GM12878 (cell line): ENCODE measurements at regions not wholly inside any gene's neighbourhood (a gene's known extent, or its start where the extent isn't known, plus 50 kb on each side); places are given as distances from the start of the nearest gene placed in this dataset.

Experiments
- ATAC-seq: fragments of 200-7000 bp; cut with Tn5 transposase; 3 replicates; pipeline ENCODE4 v1.9.1; 2020; ENCODE audit warnings: mild to moderate bottlenecking, moderate library complexity
- BruUV-seq: library from RNA; stranded (reverse); fragments of 400-500 nt; replicated peaks from 2 replicates; lab custom pipeline; 2021; lab: Mats Ljungman, UMichigan
- CTCF ChIA-PET: fragments of 300-600 bp; sonication (Branson Sonifier 250); formaldehyde crosslinking; extraction: SDS; loops from one replicate; lab custom pipeline; 2021; ENCODE audit warnings: inconsistent platforms; lab: Yijun Ruan, JAX
- POLR2A ChIA-PET: fragments of 350-600 bp; formaldehyde crosslinking; extraction: SDS; loops from one replicate; lab custom pipeline; 2021; ENCODE audit warnings: inconsistent platforms; lab: Charles Lee
- RAD21 ChIA-PET: fragments of 300-600 bp; sonication (Branson Sonifier 250); formaldehyde crosslinking; loops from one replicate; lab custom pipeline; 2023; ENCODE audit warnings: antibody characterized with exemption; ENCODE audit not compliant: unreplicated experiment; lab: Charles Lee
- SMC1A ChIA-PET: fragments of 300-600 bp; sonication (Branson Sonifier 250); formaldehyde crosslinking; loops from one replicate; lab custom pipeline; 2023; ENCODE audit not compliant: unreplicated experiment, uncharacterized antibody; lab: Charles Lee
- DNase-seq: peaks from one replicate; pipeline ENCODE4 v3.0.0-alpha.2; 2011; ENCODE audit warnings: low read depth, low spot score
- FAIRE-seq: peaks from 3 replicates; lab custom pipeline; 2011; peaks lifted over from hg19 to GRCh38; lab: Jason Lieb, UNC
- H2AFZ ChIP-seq: 2 replicates; pipeline ENCODE4 v1.6.0; 2011; ENCODE audit warnings: low read depth, low read length, control low read depth; ENCODE audit not compliant: control insufficient read depth
- H3K27ac ChIP-seq: 2 replicates; pipeline ENCODE4 v1.5.1; 2011; ENCODE audit warnings: control low read depth; ENCODE audit not compliant: control insufficient read depth, insufficient read depth
- H3K27me3 ChIP-seq, 2 experiments: replicated peaks in 1 of 2; 2 replicates each; pipeline versions ENCODE4 v1.6.0 to v1.6.1; 2011; ENCODE audit warnings: low read length in 1 of 2; ENCODE audit not compliant: control insufficient read depth in 2 of 2, insufficient read depth in 2 of 2
- H3K36me3 ChIP-seq, 2 experiments: 2 replicates each; pipeline ENCODE4 v1.5.1; 2011; ENCODE audit warnings: low read length in 1 of 2; ENCODE audit not compliant: control insufficient read depth in 2 of 2, insufficient read depth in 2 of 2
- H3K4me1 ChIP-seq: 2 replicates; pipeline ENCODE4 v1.6.1; 2011; ENCODE audit warnings: mild to moderate bottlenecking, low read length, moderate library complexity, mixed read lengths; ENCODE audit not compliant: control insufficient read depth, insufficient read depth
- H3K4me2 ChIP-seq: 2 replicates; pipeline ENCODE4 v1.6.0; 2011; ENCODE audit warnings: control low read depth; ENCODE audit not compliant: control insufficient read depth, insufficient read depth
- H3K4me3 ChIP-seq: fragments of 200-600 bp; sonication (generic); 2 replicates; pipeline ENCODE4 v1.5.1; 2016
- H3K79me2 ChIP-seq: 2 replicates; pipeline ENCODE4 v1.6.0; 2011; ENCODE audit warnings: low read length; ENCODE audit not compliant: control insufficient read depth, insufficient read depth
- H3K9ac ChIP-seq: 2 replicates; pipeline ENCODE4 v1.8.0; 2011; ENCODE audit warnings: low read length, control low read depth, mixed read lengths; ENCODE audit not compliant: control insufficient read depth, insufficient read depth
- H3K9me3 ChIP-seq: replicated peaks from 3 replicates; pipeline ENCODE4 v1.5.1; 2011; ENCODE audit warnings: mild to moderate bottlenecking, low read length; ENCODE audit not compliant: control insufficient read depth, insufficient read depth
- H4K20me1 ChIP-seq: 2 replicates; pipeline ENCODE4 v1.6.0; 2011; ENCODE audit not compliant: control insufficient read depth, insufficient read depth
- BMI1 ChIP-seq: fragments of 450-650 bp; IDR thresholded peaks from 2 replicates; pipeline ENCODE4 v1.6.1; 2016; ENCODE audit warnings: mild to moderate bottlenecking, moderate library complexity, borderline replicate concordance
- CEBPZ ChIP-seq: fragments of 150-350 bp; IDR thresholded peaks from 2 replicates; pipeline ENCODE4 v1.6.1; 2016; ENCODE audit warnings: low read depth, low read length
- CUX1 ChIP-seq: IDR thresholded peaks from 2 replicates; pipeline ENCODE4 v1.6.1; 2012; ENCODE audit warnings: improper control_type of control experiment, low read depth, low read length; ENCODE audit not compliant: insufficient replicate concordance
- GATAD2B ChIP-seq: fragments of 450-650 bp; conservative IDR thresholded peaks from 2 replicates; pipeline ENCODE4 v1.6.1; 2017; ENCODE audit warnings: low read depth, mild to moderate bottlenecking, moderate library complexity
- HSF1 ChIP-seq: fragments of 150-350 bp; IDR thresholded peaks from 2 replicates; pipeline ENCODE4 v1.6.1; 2014; ENCODE audit warnings: mild to moderate bottlenecking, low read depth, low read length
- IRF5 ChIP-seq: fragments of 450-650 bp; IDR thresholded peaks from 2 replicates; pipeline ENCODE4 v1.6.1; 2017; ENCODE audit warnings: borderline replicate concordance
- MTA3 ChIP-seq: IDR thresholded peaks from 2 replicates; pipeline ENCODE4 v1.6.1; 2012; ENCODE audit warnings: low read length, inconsistent platforms, borderline replicate concordance
- TAF1 ChIP-seq: IDR thresholded peaks from 2 replicates; pipeline ENCODE4 v1.6.1; 2011; ENCODE audit warnings: mild to moderate bottlenecking, low read depth, low read length, borderline replicate concordance
- YY1 ChIP-seq: IDR thresholded peaks from 2 replicates; pipeline ENCODE4 v1.6.1; 2011; ENCODE audit warnings: low read depth, mild to moderate bottlenecking, low read length
- ZNF622 ChIP-seq: fragments of 450-650 bp; IDR thresholded peaks from 2 replicates; pipeline ENCODE4 v1.6.1; 2017; ENCODE audit warnings: mild to moderate bottlenecking, inconsistent platforms
- WGBS: methylation state at CpG from one replicate; pipeline ENCODE4 v1.1.6; 2016; ENCODE audit warnings: low lambda C conversion rate; ENCODE audit not compliant: insufficient replicate concordance, insufficient coverage; ENCODE audit errors: missing lambda C conversion rate; 5-methylcytosine and 5-hydroxymethylcytosine counted together
- in situ Hi-C: fragments of 300-500 bp; cut with MboI; formaldehyde crosslinking; loops from 9 replicates; pipeline ENCODE4 v1.14.3; 2018; ENCODE audit warnings: mixed read lengths
- intact Hi-C: fragments of 100-400 bp; cut with micrococcal nuclease; formaldehyde crosslinking; loops from one replicate; pipeline ENCODE4 v1.14.2; 2022; ENCODE audit not compliant: unreplicated experiment

GRCh38 chr11:71137376-71137775 lies 115.0 kb downstream of the SHANK2 start (continued):
- TF ChIP-seq YY1: no peak
- no peak for TF ChIP-seq IRF5

GRCh38 chr11:71136095-71136845 lies 116.1 kb downstream of the SHANK2 start:
- H3K79me2 ChIP-seq: no peaks in the 10 kb centered on the region
- ChIA-PET RAD21 (no interaction called here), CTCF (no interaction called here), SMC1A (interaction anchor here (0.7 kb wide), 1 partner anchor 33 kb away, joined by 3 read pairs; no protein-coding TSS in a partner anchor), POLR2A (no interaction called here)
- no peak overlapping the region for H3K4me3 ChIP-seq
- BruUV-seq: no TSS peak
- H3K9me3 ChIP-seq: no peaks in the 10 kb centered on the region
- H4K20me1 ChIP-seq: no peaks in the 10 kb centered on the region
- no peaks in the 10 kb centered on the region for H3K4me1 ChIP-seq
- intact Hi-C loops (no loop called here), in situ Hi-C loops (no loop called here)
- FAIRE-seq: no peak
- H3K27ac ChIP-seq: no peak overlapping the region
- 16% methylated on average over 7 of the region's 7 CpGs for WGBS
- no peak overlapping the region for H2AFZ ChIP-seq
- H3K36me3 ChIP-seq: no peaks in the 10 kb centered on the region
- H3K9ac ChIP-seq: no peak overlapping the region
- no peak overlapping the region for H3K4me2 ChIP-seq
- DNase-seq: no peak
- H3K27me3 ChIP-seq: no peaks in the 10 kb centered on the region
- no peak for ATAC-seq
- TF ChIP-seq TAF1 (no peak), ZNF622 (no peak), GATAD2B (no peak), HSF1 (no peak), CUX1 (no peak), CEBPZ (no peak), BMI1 (no peak), MTA3 (no peak)
